ENCODE measurements at regions not wholly inside any gene's neighbourhood (a gene's known extent, or its start where the extent isn't known, plus 50 kb on each side); places are given as distances from the start of the nearest gene placed in this dataset.

GRCh38 chr16:79265196-79265595 is 335.3 kb downstream of the MAF start:
- Histone ChIP-seq H3K9ac (replicated peaks in 1 of 4; ENCODE audit: extremely low read depth in 1 of 4, low read depth in 3 of 4, low read length in 3 of 4) (no peak overlapping the region), H3K79me1 (ENCODE audit: low read depth, low read length) (no peaks in the 10 kb centered on the region), H3K4ac (replicated peaks; ENCODE audit: insufficient read length, low read depth, low read length) (no peak overlapping the region), H4K8ac (ENCODE audit: extremely low read depth, insufficient read depth, low read length) (no peak overlapping the region), H3K4me1 (replicated peaks in 1 of 4; ENCODE audit: control insufficient read depth in 3 of 4, insufficient read depth in 4 of 4, low read length in 3 of 4) (peaks cover 0 to 11% (median 4%) of the 10 kb centered on the region in 4 experiments; a peak in 2 of 7 replicates), H2AK5ac (ENCODE audit: low read depth, low read length) (no peak overlapping the region), H3K4me3 (ENCODE audit: extremely low read depth in 1 of 4, insufficient read depth in 2 of 4, low read depth in 3 of 4, low read length in 4 of 4) (no peak overlapping the region), H4K91ac (replicated peaks; ENCODE audit: insufficient read length, low read length) (no peak overlapping the region), H2BK5ac (ENCODE audit: low read depth, low read length) (no peak overlapping the region), H3K9me3 (ENCODE audit: insufficient read depth in 2 of 2, low read depth in 1 of 2, low read length in 1 of 2) (no peaks in the 10 kb centered on the region; a peak in 1 of 4 replicates), H2AFZ (ENCODE audit: low read length) (no peak overlapping the region), H3K27ac (ENCODE audit: low read depth, low read length) (no peak overlapping the region), H2BK120ac (replicated peaks; ENCODE audit: low read depth, low read length) (no peak overlapping the region), H2BK12ac (ENCODE audit: low read depth, low read length) (no peak overlapping the region), H2BK20ac (ENCODE audit: low read length) (no peak overlapping the region), H3K4me2 (ENCODE audit: insufficient read depth in 1 of 2, low read depth in 2 of 2, low read length in 2 of 2) (no peak overlapping the region), H3K79me2 (ENCODE audit: control insufficient read depth in 1 of 2, insufficient read depth in 2 of 2, low read length in 2 of 2) (no peaks in the 10 kb centered on the region), H4K5ac (ENCODE audit: insufficient read length, low read depth, low read length) (no peak overlapping the region), H3K23me2 (ENCODE audit: low read depth, low read length) (no peaks in the 10 kb centered on the region), H3K36me3 (ENCODE audit: control insufficient read depth in 2 of 4, insufficient read depth in 4 of 4, low read length in 3 of 4) (no peaks in the 10 kb centered on the region), H3K18ac (ENCODE audit: extremely low read depth, low read length) (no peak overlapping the region), H3K56ac (replicated peaks; ENCODE audit: insufficient read length, low read depth, low read length) (no peak overlapping the region), H3K14ac (ENCODE audit: insufficient read length) (no peak overlapping the region), H3K23ac (ENCODE audit: insufficient read length) (no peak overlapping the region), H2BK15ac (ENCODE audit: low read length) (no peak overlapping the region), H4K20me1 (replicated peaks in 1 of 2; ENCODE audit: control insufficient read depth in 1 of 2, insufficient read depth in 2 of 2, low read length in 2 of 2) (no peaks in the 10 kb centered on the region), H3K27me3 (replicated peaks in 1 of 4; ENCODE audit: control insufficient read depth in 3 of 4, extremely low read depth in 1 of 4, insufficient read depth in 3 of 4, low read length in 3 of 4) (no peaks in the 10 kb centered on the region; a peak in 1 of 7 replicates)
- DNase-seq (ENCODE audit: low read depth in 1 of 2, low spot score in 2 of 2) (no peak), FAIRE-seq (no peak)
- WGBS, 2 experiments (ENCODE audit: extremely low coverage in 1 of 2, insufficient coverage in 1 of 2, insufficient read length in 1 of 2, insufficient replicate concordance in 2 of 2, low coverage in 1 of 2, low lambda C conversion rate in 2 of 2, missing lambda C conversion rate in 1 of 2), result 81% methylated on average over 5 of the region's 5 CpGs; no CpG with 5 or more reads in 1 of the 2 experiments
- POLR2A ChIA-PET (ENCODE audit: partially characterized antibody), result no interaction called here
- TF ChIP-seq ZNF274 (IDR thresholded peaks at IDR 0.05; ENCODE audit: borderline replicate concordance, extremely low read depth, low read length) (no peak), GABPA (IDR thresholded peaks at IDR 0.05; ENCODE audit: borderline replicate concordance, insufficient read depth, low read length) (no peak), POLR2A (IDR thresholded peaks at IDR 0.05; ENCODE audit: control extremely low read depth in 1 of 2, low read depth in 2 of 2, low read length in 2 of 2) (no peak), EGR1 (IDR thresholded peaks at IDR 0.05; ENCODE audit: borderline replicate concordance, low read depth, low read length) (no peak), RAD21 (IDR thresholded peaks at IDR 0.05 in 1 of 2, conservative IDR thresholded peaks at IDR 0.05 in 1 of 2; ENCODE audit: low read depth in 2 of 2, low read length in 2 of 2) (no peak), MAX (IDR thresholded peaks at IDR 0.05) (no peak), CTBP2 (IDR thresholded peaks at IDR 0.05; ENCODE audit: borderline replicate concordance, insufficient read depth, insufficient read length, low read length) (no peak), CBX5 (IDR thresholded peaks at IDR 0.05; ENCODE audit: low read depth, low read length) (no peak), JUN (IDR thresholded peaks at IDR 0.05; ENCODE audit: low read depth, low read length) (no peak), SRF (IDR thresholded peaks at IDR 0.05; ENCODE audit: low read depth, low read length) (no peak), SP1 (IDR thresholded peaks at IDR 0.05; ENCODE audit: low read depth, low read length) (no peak), JUND (IDR thresholded peaks at IDR 0.05; ENCODE audit: low read length) (no peak), SP4 (IDR thresholded peaks at IDR 0.05; ENCODE audit: low read length) (no peak)
- CTCF ChIA-PET (ENCODE audit: partially characterized antibody), result no interaction called here

Data from H1 (cell line).